ENCODE measurements at regions not wholly inside any gene's neighbourhood (a gene's known extent, or its start where the extent isn't known, plus 50 kb on each side); places are given as distances from the start of the nearest gene placed in this dataset.

DNA sequence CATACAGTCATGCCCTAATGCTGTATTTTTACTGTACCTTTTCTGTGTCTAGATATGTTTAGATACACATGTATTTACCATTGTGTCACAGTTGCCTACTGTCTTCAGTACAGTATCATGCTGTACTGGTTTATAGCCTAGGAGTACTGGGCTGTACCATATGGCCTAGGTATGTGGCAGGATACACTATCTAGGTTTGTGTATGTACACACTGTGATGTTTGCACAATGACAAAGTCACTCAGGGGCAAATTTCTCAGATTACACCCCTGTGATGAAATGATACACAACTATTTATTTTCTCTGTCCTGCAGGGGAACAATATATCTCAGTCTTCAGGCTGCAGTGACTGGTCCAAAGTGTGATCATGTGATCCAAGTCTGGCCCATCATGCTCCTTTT, 1076.1 kb downstream of the VRK1 start:
- no peak overlapping the region for H3K4me3 ChIP-seq (ENCODE audit: severe bottlenecking)
- no peak for ATAC-seq (ENCODE audit: low read depth)
- TF ChIP-seq, protein P1, sequence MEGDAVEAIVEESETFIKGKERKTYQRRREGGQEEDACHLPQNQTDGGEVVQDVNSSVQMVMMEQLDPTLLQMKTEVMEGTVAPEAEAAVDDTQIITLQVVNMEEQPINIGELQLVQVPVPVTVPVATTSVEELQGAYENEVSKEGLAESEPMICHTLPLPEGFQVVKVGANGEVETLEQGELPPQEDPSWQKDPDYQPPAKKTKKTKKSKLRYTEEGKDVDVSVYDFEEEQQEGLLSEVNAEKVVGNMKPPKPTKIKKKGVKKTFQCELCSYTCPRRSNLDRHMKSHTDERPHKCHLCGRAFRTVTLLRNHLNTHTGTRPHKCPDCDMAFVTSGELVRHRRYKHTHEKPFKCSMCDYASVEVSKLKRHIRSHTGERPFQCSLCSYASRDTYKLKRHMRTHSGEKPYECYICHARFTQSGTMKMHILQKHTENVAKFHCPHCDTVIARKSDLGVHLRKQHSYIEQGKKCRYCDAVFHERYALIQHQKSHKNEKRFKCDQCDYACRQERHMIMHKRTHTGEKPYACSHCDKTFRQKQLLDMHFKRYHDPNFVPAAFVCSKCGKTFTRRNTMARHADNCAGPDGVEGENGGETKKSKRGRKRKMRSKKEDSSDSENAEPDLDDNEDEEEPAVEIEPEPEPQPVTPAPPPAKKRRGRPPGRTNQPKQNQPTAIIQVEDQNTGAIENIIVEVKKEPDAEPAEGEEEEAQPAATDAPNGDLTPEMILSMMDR (IDR thresholded peaks at IDR 0.05; ENCODE audit: poor library complexity, severe bottlenecking), result no peak
- H3K9me3 ChIP-seq (ENCODE audit: severe bottlenecking), result no peaks in the 10 kb centered on the region
- no peak for DNase-seq (ENCODE audit: low spot score)
- H3K27ac ChIP-seq (ENCODE audit: poor library complexity, severe bottlenecking), result no peak overlapping the region
- H3K36me3 ChIP-seq (ENCODE audit: low read depth), result no peaks in the 10 kb centered on the region
- no peaks in the 10 kb centered on the region for H3K27me3 ChIP-seq (ENCODE audit: insufficient read depth, poor library complexity, severe bottlenecking)
- peaks cover 2% of the 10 kb centered on the region for H3K4me1 ChIP-seq (ENCODE audit: insufficient read depth, poor library complexity, severe bottlenecking)

- Histone ChIP-seq H3K4me3 (ENCODE audit: severe bottlenecking) (no peak overlapping the region), H3K27me3 (ENCODE audit: insufficient read depth, poor library complexity, severe bottlenecking) (no peaks in the 10 kb centered on the region), H3K36me3 (ENCODE audit: low read depth) (no peaks in the 10 kb centered on the region), H3K4me1 (ENCODE audit: insufficient read depth, poor library complexity, severe bottlenecking) (peaks cover 6% of the 10 kb centered on the region), H3K27ac (ENCODE audit: poor library complexity, severe bottlenecking) (no peak overlapping the region), H3K9me3 (ENCODE audit: severe bottlenecking) (no peaks in the 10 kb centered on the region)
- no peak for DNase-seq (ENCODE audit: low spot score)
- TF ChIP-seq, protein P1 (IDR thresholded peaks at IDR 0.05; ENCODE audit: poor library complexity, severe bottlenecking), result no peak
- ATAC-seq (ENCODE audit: low read depth), result no peak
Observed at GRCh38 chr14:97874394-97874793, 1077.2 kb downstream of the VRK1 start.

GRCh38 chr14:97878206-97878605, 1081.0 kb downstream of the VRK1 start:
- TF ChIP-seq, protein P1 (IDR thresholded peaks at IDR 0.05; ENCODE audit: poor library complexity, severe bottlenecking), result no peak
- Histone ChIP-seq H3K36me3 (ENCODE audit: low read depth) (no peaks in the 10 kb centered on the region), H3K4me1 (ENCODE audit: insufficient read depth, poor library complexity, severe bottlenecking) (peaks cover 6% of the 10 kb centered on the region), H3K4me3 (ENCODE audit: severe bottlenecking) (no peak overlapping the region), H3K9me3 (ENCODE audit: severe bottlenecking) (no peaks in the 10 kb centered on the region), H3K27me3 (ENCODE audit: insufficient read depth, poor library complexity, severe bottlenecking) (no peaks in the 10 kb centered on the region), H3K27ac (ENCODE audit: poor library complexity, severe bottlenecking) (no peak overlapping the region)
- ATAC-seq (ENCODE audit: low read depth) (0 out of 3 replicates have a peak, but pooled peaks have one; percentile 21), DNase-seq (ENCODE audit: low spot score) (no peak)

DNA sequence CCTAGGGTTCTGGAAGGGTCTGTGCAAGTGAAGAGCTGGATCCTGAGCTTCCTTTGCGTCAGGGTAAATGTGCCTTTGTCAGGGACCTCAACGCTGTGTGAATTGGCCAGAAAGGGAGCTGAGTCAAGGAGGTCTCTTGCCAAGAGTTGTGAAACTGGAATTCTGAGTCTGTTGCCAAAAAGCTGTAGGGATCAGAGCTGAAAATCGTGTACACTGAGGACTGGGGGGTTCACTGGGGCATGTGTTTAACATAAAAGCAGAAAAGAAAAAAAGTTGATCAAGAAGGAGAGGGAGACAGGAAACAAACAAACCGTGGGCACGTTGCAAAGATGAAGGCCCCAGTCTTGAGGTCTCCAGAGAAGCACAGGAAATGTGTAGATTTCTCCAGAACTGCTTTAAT, 1081.5 kb downstream of the VRK1 start:
- Histone ChIP-seq H3K27ac (ENCODE audit: poor library complexity, severe bottlenecking) (no peak overlapping the region), H3K36me3 (ENCODE audit: low read depth) (no peaks in the 10 kb centered on the region), H3K4me3 (ENCODE audit: severe bottlenecking) (no peak overlapping the region), H3K9me3 (ENCODE audit: severe bottlenecking) (no peaks in the 10 kb centered on the region), H3K4me1 (ENCODE audit: insufficient read depth, poor library complexity, severe bottlenecking) (peaks cover 6% of the 10 kb centered on the region), H3K27me3 (ENCODE audit: insufficient read depth, poor library complexity, severe bottlenecking) (no peaks in the 10 kb centered on the region)
- TF ChIP-seq, protein P1 (IDR thresholded peaks at IDR 0.05; ENCODE audit: poor library complexity, severe bottlenecking), result no peak
- no peak for DNase-seq (ENCODE audit: low spot score)
- ATAC-seq (ENCODE audit: low read depth), result peak; percentile 79

- Histone ChIP-seq H3K9me3 (ENCODE audit: severe bottlenecking) (no peaks in the 10 kb centered on the region), H3K27me3 (ENCODE audit: insufficient read depth, poor library complexity, severe bottlenecking) (no peaks in the 10 kb centered on the region), H3K4me1 (ENCODE audit: insufficient read depth, poor library complexity, severe bottlenecking) (peaks cover 3% of the 10 kb centered on the region), H3K36me3 (ENCODE audit: low read depth) (no peaks in the 10 kb centered on the region), H3K4me3 (ENCODE audit: severe bottlenecking) (no peak overlapping the region), H3K27ac (ENCODE audit: poor library complexity, severe bottlenecking) (no peak overlapping the region)
- TF ChIP-seq, protein P1 (IDR thresholded peaks at IDR 0.05; ENCODE audit: poor library complexity, severe bottlenecking), result no peak
- ATAC-seq (ENCODE audit: low read depth), result peak; percentile 44; the same call in 2 of the 3 replicates
- no peak for DNase-seq (ENCODE audit: low spot score)
Observed at GRCh38 chr14:97887690-97888089, 1090.5 kb downstream of the VRK1 start.

All from RWPE2 (cell line).